ENCODE measurements at regions not wholly inside any gene's neighbourhood (a gene's known extent, or its start where the extent isn't known, plus 50 kb on each side); places are given as distances from the start of the nearest gene placed in this dataset.

DNA sequence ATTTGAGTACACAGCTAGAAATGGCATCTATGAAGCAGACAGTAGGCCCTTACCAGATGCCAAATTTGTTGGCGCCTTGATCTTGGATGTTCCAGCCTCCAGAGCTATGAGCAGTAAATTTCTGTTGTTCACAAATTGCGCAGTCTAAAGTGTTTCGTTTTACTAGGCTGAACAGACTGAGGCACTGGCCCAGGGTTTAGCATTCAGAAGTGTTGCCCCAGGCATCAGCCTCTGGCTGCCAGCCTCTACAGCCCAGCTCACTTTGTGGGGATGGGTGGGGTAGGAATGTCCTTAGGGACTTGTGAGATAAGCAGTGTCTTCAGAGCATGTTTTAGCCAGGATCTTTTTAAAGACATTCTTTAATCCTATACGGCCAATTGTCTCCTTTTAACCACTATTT, 51.5 kb upstream of the MGAT5 start (continued):
- TF ChIP-seq CHD7 (IDR thresholded peaks at IDR 0.05; ENCODE audit: insufficient replicate concordance, low read length) (no peak), BRCA1 (IDR thresholded peaks at IDR 0.05; ENCODE audit: low read depth, low read length) (no peak), POU5F1 (IDR thresholded peaks at IDR 0.05; ENCODE audit: low read depth, low read length) (no peak), CEBPB (IDR thresholded peaks at IDR 0.05; ENCODE audit: low read depth, low read length) (no peak), NRF1 (IDR thresholded peaks at IDR 0.05; ENCODE audit: low read depth, low read length) (no peak), SAP30 (IDR thresholded peaks at IDR 0.05; ENCODE audit: insufficient read depth, insufficient replicate concordance, low read length) (no peak), ZNF274 (IDR thresholded peaks at IDR 0.05; ENCODE audit: borderline replicate concordance, extremely low read depth, low read length) (no peak), CHD2 (IDR thresholded peaks at IDR 0.05; ENCODE audit: low read length) (no peak)

Measured in H1 (cell line).